GM23248 (cell line): ENCODE measurements at regions not wholly inside any gene's neighbourhood (a gene's known extent, or its start where the extent isn't known, plus 50 kb on each side); places are given as distances from the start of the nearest gene placed in this dataset.

Source experiments
- EZH2 ChIP-seq: fragments of 200-600 bp; sonication (generic); IDR thresholded peaks from 2 replicates; pipeline ENCODE4 v1.6.1; 2018; ENCODE audit warnings: antibody characterized with exemption, mild to moderate bottlenecking; ENCODE audit not compliant: insufficient read depth, poor library complexity, severe bottlenecking
- EZH2phosphoT487 ChIP-seq: fragments of 200-600 bp; sonication (generic); IDR thresholded peaks from 2 replicates; pipeline ENCODE4 v1.6.1; 2018; ENCODE audit warnings: antibody characterized with exemption, moderate library complexity, mild to moderate bottlenecking, low read depth; ENCODE audit not compliant: insufficient read depth

GRCh38 chr13:48879854-48880253, 95.9 kb upstream of the FNDC3A start:
- TF ChIP-seq EZH2phosphoT487 (no peak), EZH2 (no peak)
